Smooth muscle cell (in vitro differentiated cells): ENCODE measurements at regions not wholly inside any gene's neighbourhood (a gene's known extent, or its start where the extent isn't known, plus 50 kb on each side); places are given as distances from the start of the nearest gene placed in this dataset.

Experiments used
- DNase-seq: peaks from one replicate; lab custom pipeline; 2025; ENCODE audit not compliant: unreplicated experiment; lab: John Stamatoyannopoulos, UW
- H2AFZ ChIP-seq: fragments of 200-600 bp; sonication (generic); 2 replicates; pipeline ENCODE4 v1.6.0; 2016; ENCODE audit warnings: antibody characterized with exemption, low read depth, mild to moderate bottlenecking
- H3F3A ChIP-seq: fragments of 200-600 bp; sonication (generic); 2 replicates; pipeline ENCODE4 v1.6.0; 2017; ENCODE audit warnings: antibody characterized with exemption, low read depth
- H3K27ac ChIP-seq: fragments of 200-600 bp; sonication (generic); 2 replicates; pipeline ENCODE4 v1.5.1; 2016; ENCODE audit warnings: low read depth, mild to moderate bottlenecking
- H3K27me3 ChIP-seq: fragments of 200-600 bp; sonication (generic); 2 replicates; pipeline ENCODE4 v1.6.1; 2016; ENCODE audit warnings: low read depth, mild to moderate bottlenecking
- H3K36me3 ChIP-seq: fragments of 200-600 bp; sonication (generic); 2 replicates; pipeline ENCODE4 v1.5.1; 2016; ENCODE audit warnings: low read depth
- H3K4me1 ChIP-seq: fragments of 200-600 bp; sonication (generic); 2 replicates; pipeline ENCODE4 v1.5.1; 2016; ENCODE audit warnings: low read depth
- H3K4me2 ChIP-seq: fragments of 200-600 bp; sonication (generic); 2 replicates; pipeline ENCODE4 v1.6.0; 2016; ENCODE audit warnings: mild to moderate bottlenecking
- H3K4me3 ChIP-seq: fragments of 200-600 bp; sonication (generic); 2 replicates; pipeline ENCODE4 v1.5.1; 2016; ENCODE audit warnings: mild to moderate bottlenecking
- H3K79me2 ChIP-seq: fragments of 200-600 bp; sonication (generic); 2 replicates; pipeline ENCODE4 v1.6.0; 2016; ENCODE audit warnings: low read depth, mild to moderate bottlenecking
- H3K9ac ChIP-seq: fragments of 200-600 bp; sonication (generic); 2 replicates; pipeline ENCODE4 v1.6.0; 2016; ENCODE audit warnings: low read depth
- H3K9me3 ChIP-seq: fragments of 200-600 bp; sonication (generic); replicated peaks from 2 replicates; pipeline ENCODE4 v1.5.1; 2016; ENCODE audit warnings: low read depth
- H4K20me1 ChIP-seq: fragments of 200-600 bp; sonication (generic); 2 replicates; pipeline ENCODE4 v1.6.0; 2016; ENCODE audit warnings: low read depth
- CTCF ChIP-seq: fragments of 200-600 bp; sonication (generic); IDR thresholded peaks from 2 replicates; pipeline ENCODE4 v1.5.1; 2017; ENCODE audit warnings: borderline replicate concordance, mild to moderate bottlenecking, antibody characterized with exemption; ENCODE audit not compliant: insufficient read depth, poor library complexity, severe bottlenecking
- WGBS: methylation state at CpG from one replicate; pipeline ENCODE4 v1.1.7; 2016; ENCODE audit warnings: low lambda C conversion rate; 5-methylcytosine and 5-hydroxymethylcytosine counted together

GRCh38 chr1:69313118-69313517 is 254.6 kb upstream of the LRRC7 start:
- Histone ChIP-seq H3F3A (no peaks in the 10 kb centered on the region), H3K4me2 (no peak overlapping the region), H4K20me1 (no peaks in the 10 kb centered on the region), H3K9ac (no peak overlapping the region), H3K4me3 (no peak overlapping the region), H3K27ac (no peak overlapping the region), H3K79me2 (no peaks in the 10 kb centered on the region), H3K27me3 (no peaks in the 10 kb centered on the region), H3K9me3 (no peaks in the 10 kb centered on the region), H3K36me3 (no peaks in the 10 kb centered on the region), H2AFZ (no peak overlapping the region), H3K4me1 (no peaks in the 10 kb centered on the region)
- 92% methylated on average over 11 of the region's 11 CpGs for WGBS
- DNase-seq: no peak
- no peak for TF ChIP-seq CTCF

GRCh38 chr1:69315416-69315815 is 252.3 kb upstream of the LRRC7 start:
- H3K79me2 ChIP-seq: no peaks in the 10 kb centered on the region
- H3K27ac ChIP-seq: no peak overlapping the region
- H2AFZ ChIP-seq: no peak overlapping the region
- no peak overlapping the region for H3K4me3 ChIP-seq
- H3K36me3 ChIP-seq: no peaks in the 10 kb centered on the region
- 87% methylated on average over 3 of the region's 3 CpGs for WGBS
- H3K27me3 ChIP-seq: no peaks in the 10 kb centered on the region
- no peaks in the 10 kb centered on the region for H3K4me1 ChIP-seq
- no peak for DNase-seq
- no peak overlapping the region for H3K4me2 ChIP-seq
- no peaks in the 10 kb centered on the region for H3F3A ChIP-seq
- H4K20me1 ChIP-seq: no peaks in the 10 kb centered on the region
- H3K9me3 ChIP-seq: no peaks in the 10 kb centered on the region
- no peak for TF ChIP-seq CTCF
- H3K9ac ChIP-seq: no peak overlapping the region

- H3K9me3 ChIP-seq: no peaks in the 10 kb centered on the region
- H3F3A ChIP-seq: no peaks in the 10 kb centered on the region
- no peak overlapping the region for H3K4me2 ChIP-seq
- H3K4me3 ChIP-seq: no peak overlapping the region
- no peak overlapping the region for H2AFZ ChIP-seq
- no peaks in the 10 kb centered on the region for H4K20me1 ChIP-seq
- H3K4me1 ChIP-seq: no peaks in the 10 kb centered on the region
- H3K27me3 ChIP-seq: no peaks in the 10 kb centered on the region
- no peaks in the 10 kb centered on the region for H3K36me3 ChIP-seq
- no peak overlapping the region for H3K27ac ChIP-seq
- H3K9ac ChIP-seq: no peak overlapping the region
- TF ChIP-seq CTCF: no peak
- H3K79me2 ChIP-seq: no peaks in the 10 kb centered on the region
- no peak for DNase-seq
Measured at GRCh38 chr1:69315823-69316222, 251.9 kb upstream of the LRRC7 start.

- no peak for DNase-seq
- Histone ChIP-seq H3K9ac (no peak overlapping the region), H3K4me3 (no peak overlapping the region), H3K27ac (no peak overlapping the region), H3K9me3 (no peaks in the 10 kb centered on the region), H3K79me2 (no peaks in the 10 kb centered on the region), H2AFZ (no peak overlapping the region), H3K36me3 (no peaks in the 10 kb centered on the region), H4K20me1 (no peaks in the 10 kb centered on the region), H3F3A (no peaks in the 10 kb centered on the region), H3K27me3 (no peaks in the 10 kb centered on the region), H3K4me1 (no peaks in the 10 kb centered on the region), H3K4me2 (no peak overlapping the region)
- no peak for TF ChIP-seq CTCF
- 86% methylated on average over 5 of the region's 5 CpGs for WGBS
Measured at GRCh38 chr1:69319287-69319686, 248.4 kb upstream of the LRRC7 start.
